ENCODE measurements at regions not wholly inside any gene's neighbourhood (a gene's known extent, or its start where the extent isn't known, plus 50 kb on each side); places are given as distances from the start of the nearest gene placed in this dataset.

DNA sequence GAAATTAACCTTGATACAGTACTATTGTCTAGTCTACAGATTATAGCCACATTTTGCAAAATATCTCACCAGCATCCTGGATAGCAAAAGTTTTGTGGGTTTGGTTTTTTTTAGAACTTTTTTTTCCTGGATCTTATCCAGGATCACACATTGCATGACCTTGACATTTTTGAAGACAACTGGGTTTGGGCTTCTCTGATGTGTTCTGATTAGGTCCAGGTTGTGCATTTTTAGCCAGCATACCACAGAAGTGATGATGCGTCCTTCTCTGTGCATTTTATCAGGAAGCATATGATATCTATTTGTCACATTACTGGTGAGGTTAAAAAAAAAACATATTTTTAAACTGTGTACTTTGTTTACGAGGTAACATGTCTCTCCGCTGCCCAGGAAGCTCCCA, 221.0 kb upstream of the OSR1 start:
- TF ChIP-seq POLR2A (IDR thresholded peaks at IDR 0.05), result no peak
- no peak for TF ChIP-seq POLR2AphosphoS5 (IDR thresholded peaks at IDR 0.05)
- TF ChIP-seq, protein P1, sequence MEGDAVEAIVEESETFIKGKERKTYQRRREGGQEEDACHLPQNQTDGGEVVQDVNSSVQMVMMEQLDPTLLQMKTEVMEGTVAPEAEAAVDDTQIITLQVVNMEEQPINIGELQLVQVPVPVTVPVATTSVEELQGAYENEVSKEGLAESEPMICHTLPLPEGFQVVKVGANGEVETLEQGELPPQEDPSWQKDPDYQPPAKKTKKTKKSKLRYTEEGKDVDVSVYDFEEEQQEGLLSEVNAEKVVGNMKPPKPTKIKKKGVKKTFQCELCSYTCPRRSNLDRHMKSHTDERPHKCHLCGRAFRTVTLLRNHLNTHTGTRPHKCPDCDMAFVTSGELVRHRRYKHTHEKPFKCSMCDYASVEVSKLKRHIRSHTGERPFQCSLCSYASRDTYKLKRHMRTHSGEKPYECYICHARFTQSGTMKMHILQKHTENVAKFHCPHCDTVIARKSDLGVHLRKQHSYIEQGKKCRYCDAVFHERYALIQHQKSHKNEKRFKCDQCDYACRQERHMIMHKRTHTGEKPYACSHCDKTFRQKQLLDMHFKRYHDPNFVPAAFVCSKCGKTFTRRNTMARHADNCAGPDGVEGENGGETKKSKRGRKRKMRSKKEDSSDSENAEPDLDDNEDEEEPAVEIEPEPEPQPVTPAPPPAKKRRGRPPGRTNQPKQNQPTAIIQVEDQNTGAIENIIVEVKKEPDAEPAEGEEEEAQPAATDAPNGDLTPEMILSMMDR (IDR thresholded peaks at IDR 0.05 in 8 of 11, conservative IDR thresholded peaks at IDR 0.05 in 3 of 11), result no peak
- peaks cover 0 to 5% (median 0%) of the 10 kb centered on the region in 8 donors for H3K9me3 ChIP-seq
- H3K36me3 ChIP-seq, result no peaks in the 10 kb centered on the region
- WGBS, 5 donors, result 50 to 71% (median 56%) methylated on average over 3 of the region's 3 CpGs
- H3K27ac ChIP-seq, result no peak overlapping the region
- H3K4me3 ChIP-seq, result no peak overlapping the region
- intact Hi-C loops (cut with DNase I; ENCODE audit: low total_unique reads), result no loop called here
- H3K4me1 ChIP-seq, result peaks cover 0 to 29% (median 9%) of the 10 kb centered on the region in 6 donors
- DNase-seq, result no peak
- H3K27me3 ChIP-seq (replicated peaks in 1 of 7), result peaks cover 0 to 18% (median 0%) of the 10 kb centered on the region in 7 donors

DNA sequence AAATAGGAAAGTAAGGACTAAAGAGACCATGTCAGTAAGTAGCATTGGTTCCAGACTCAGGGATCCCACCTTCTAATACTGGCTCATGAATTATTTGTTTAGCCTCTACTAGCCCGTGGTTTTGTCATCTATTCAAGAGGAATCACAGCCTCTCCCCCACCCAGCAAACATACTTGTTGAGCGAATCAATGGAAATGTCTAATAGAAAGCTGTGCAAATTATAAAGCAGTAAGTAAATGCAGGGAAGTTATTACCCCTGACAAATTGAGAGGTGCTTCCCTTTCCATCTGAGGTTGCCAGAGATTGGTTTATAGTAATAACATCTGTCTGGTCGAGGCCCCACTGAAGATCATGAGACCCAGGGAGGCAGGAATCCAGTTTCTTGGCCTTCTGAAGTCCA, 219.3 kb upstream of the OSR1 start:
- peaks cover 0 to 27% (median 0%) of the 10 kb centered on the region in 7 donors for H3K27me3 ChIP-seq (replicated peaks in 1 of 7)
- WGBS, 5 donors, result 67 to 73% (median 68%) methylated on average over 3 of the region's 3 CpGs
- H3K27ac ChIP-seq, result no peak overlapping the region
- DNase-seq, result no peak
- intact Hi-C loops (cut with DNase I; ENCODE audit: low total_unique reads), result no loop called here
- TF ChIP-seq, protein P1 (IDR thresholded peaks at IDR 0.05 in 8 of 11, conservative IDR thresholded peaks at IDR 0.05 in 3 of 11), result no peak
- TF ChIP-seq POLR2AphosphoS5 (IDR thresholded peaks at IDR 0.05), result no peak
- TF ChIP-seq POLR2A (IDR thresholded peaks at IDR 0.05), result no peak
- peaks cover 0 to 34% (median 11%) of the 10 kb centered on the region in 6 donors for H3K4me1 ChIP-seq
- no peak overlapping the region for H3K4me3 ChIP-seq
- no peaks in the 10 kb centered on the region for H3K36me3 ChIP-seq
- no peaks in the 10 kb centered on the region for H3K9me3 ChIP-seq

DNA sequence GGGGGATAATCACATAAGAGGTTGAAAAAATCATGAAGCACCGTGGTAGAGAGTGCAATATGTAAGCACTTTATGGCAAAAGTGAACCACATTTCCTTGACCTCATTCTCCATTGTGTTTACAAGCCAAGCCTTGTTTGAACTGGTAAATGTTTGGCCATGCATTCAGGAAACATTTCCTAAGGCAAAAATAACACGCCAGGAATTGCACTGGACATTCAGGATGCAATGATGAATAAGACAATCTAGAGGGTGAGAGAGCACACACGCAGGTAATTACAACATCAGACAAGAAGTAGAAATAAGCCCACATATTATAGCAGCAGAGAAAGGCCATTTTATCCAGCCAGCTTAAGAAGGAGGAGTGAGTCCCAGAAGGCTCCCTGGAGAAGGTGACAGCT, 218.0 kb upstream of the OSR1 start:
- Histone ChIP-seq H3K9me3 (no peaks in the 10 kb centered on the region), H3K4me3 (no peak overlapping the region), H3K4me1 (peaks cover 0 to 34% (median 11%) of the 10 kb centered on the region in 6 donors), H3K36me3 (no peaks in the 10 kb centered on the region), H3K27me3 (replicated peaks in 1 of 7) (peaks cover 0 to 27% (median 0%) of the 10 kb centered on the region in 7 donors), H3K27ac (peak overlapping the region in 1 of 8 donors; percentile 15)
- 59 to 65% (median 61%) methylated on average over 3 of the region's 3 CpGs for WGBS, 5 donors
- DNase-seq, result no peak
- TF ChIP-seq, protein P1 (IDR thresholded peaks at IDR 0.05 in 8 of 11, conservative IDR thresholded peaks at IDR 0.05 in 3 of 11), result no peak
- TF ChIP-seq POLR2AphosphoS5 (IDR thresholded peaks at IDR 0.05), result no peak
- no peak for TF ChIP-seq POLR2A (IDR thresholded peaks at IDR 0.05)
- intact Hi-C loops (cut with DNase I; ENCODE audit: low total_unique reads), result no loop called here

DNA sequence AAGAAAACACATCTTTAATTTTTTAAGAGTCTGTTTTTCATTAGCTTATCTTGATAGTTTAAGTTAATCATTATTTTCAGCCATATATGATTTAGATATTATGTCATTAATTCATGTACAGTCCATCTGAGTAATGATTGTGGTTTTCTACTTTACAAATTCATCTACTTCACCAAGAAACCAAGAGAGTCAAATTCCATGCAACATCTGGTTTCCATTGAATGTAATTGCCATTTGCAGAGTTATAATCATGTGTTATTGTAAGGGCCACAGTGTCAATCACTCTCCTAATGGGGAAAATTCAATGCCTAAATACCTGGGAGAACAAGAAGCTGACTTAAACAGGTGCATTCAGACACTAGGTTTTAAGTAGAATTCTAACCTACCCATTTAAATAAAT, 217.2 kb upstream of the OSR1 start:
- no peaks in the 10 kb centered on the region for H3K36me3 ChIP-seq
- H3K4me1 ChIP-seq, result peaks cover 0 to 33% (median 10%) of the 10 kb centered on the region in 6 donors
- no peak overlapping the region for H3K4me3 ChIP-seq
- TF ChIP-seq POLR2A (IDR thresholded peaks at IDR 0.05), result no peak
- TF ChIP-seq, protein P1 (IDR thresholded peaks at IDR 0.05 in 8 of 11, conservative IDR thresholded peaks at IDR 0.05 in 3 of 11), result no peak
- no peak for TF ChIP-seq POLR2AphosphoS5 (IDR thresholded peaks at IDR 0.05)
- DNase-seq, result no peak
- H3K27ac ChIP-seq, result peak overlapping the region in 1 of 8 donors; percentile 15
- intact Hi-C loops (cut with DNase I; ENCODE audit: low total_unique reads), result no loop called here
- no peaks in the 10 kb centered on the region for H3K9me3 ChIP-seq
- peaks cover 0 to 23% (median 0%) of the 10 kb centered on the region in 7 donors for H3K27me3 ChIP-seq (replicated peaks in 1 of 7)
